ENCODE measurements at regions not wholly inside any gene's neighbourhood (a gene's known extent, or its start where the extent isn't known, plus 50 kb on each side); places are given as distances from the start of the nearest gene placed in this dataset.

DNA sequence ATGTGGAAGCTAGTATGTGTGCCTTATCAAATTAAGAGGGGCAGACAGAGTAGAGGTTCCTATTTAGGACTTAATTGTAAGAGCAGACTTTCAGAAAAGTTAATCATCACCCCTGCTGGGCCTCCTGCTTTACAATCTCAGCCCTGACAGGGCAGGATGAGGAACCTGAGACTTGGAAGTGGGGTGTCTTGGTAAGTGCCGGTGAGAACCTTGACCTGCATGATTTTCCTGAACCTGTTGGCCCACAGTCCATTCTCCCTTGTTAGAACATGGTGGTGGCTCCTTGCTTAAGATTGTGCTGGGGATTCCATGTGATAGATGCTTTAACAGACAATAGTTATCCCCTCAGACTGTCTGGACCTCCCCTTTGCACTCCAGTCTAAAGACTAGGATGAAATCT lies 141.7 kb upstream of the TMEM72 start:
- no peak for DNase-seq (ENCODE audit: low read depth in 3 of 3, low spot score in 1 of 3)

DNA sequence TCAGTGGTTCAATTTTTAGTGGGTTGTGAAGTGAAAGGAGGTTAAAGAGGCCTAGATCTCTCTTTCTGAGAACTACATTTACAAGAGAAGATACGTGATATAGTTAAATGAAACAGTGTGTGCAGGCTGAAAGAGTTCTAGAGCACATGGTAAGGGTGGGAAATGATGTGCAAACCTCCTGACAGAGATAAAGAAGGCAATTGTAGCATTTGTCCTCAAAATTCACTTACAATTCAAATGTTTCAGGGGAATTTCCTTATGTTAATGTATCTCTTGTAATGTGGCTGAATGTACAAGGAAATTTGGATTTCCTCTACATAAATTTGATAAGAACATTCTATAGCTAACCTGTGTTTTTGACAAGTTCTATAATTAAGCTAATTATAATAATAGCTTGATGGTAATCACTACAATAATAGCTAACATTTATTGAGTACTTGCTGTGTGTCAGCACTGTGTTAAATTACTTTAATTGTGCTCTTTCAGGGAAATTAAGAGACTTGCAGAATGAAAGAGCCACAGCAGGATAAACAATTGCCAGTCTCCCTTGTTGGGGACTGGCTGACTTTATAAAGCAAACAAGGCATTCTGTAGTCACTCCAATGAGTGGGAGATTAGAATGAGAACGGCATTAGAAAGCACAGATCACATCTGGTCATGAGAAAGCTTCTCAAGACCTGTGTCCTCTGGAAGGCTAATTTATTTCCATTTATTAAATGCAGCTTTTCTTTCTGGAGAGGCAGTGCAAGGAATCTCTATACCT lies 139.7 kb upstream of the TMEM72 start:
- DNase-seq (ENCODE audit: low read depth in 3 of 3, low spot score in 1 of 3): no peak

DNA sequence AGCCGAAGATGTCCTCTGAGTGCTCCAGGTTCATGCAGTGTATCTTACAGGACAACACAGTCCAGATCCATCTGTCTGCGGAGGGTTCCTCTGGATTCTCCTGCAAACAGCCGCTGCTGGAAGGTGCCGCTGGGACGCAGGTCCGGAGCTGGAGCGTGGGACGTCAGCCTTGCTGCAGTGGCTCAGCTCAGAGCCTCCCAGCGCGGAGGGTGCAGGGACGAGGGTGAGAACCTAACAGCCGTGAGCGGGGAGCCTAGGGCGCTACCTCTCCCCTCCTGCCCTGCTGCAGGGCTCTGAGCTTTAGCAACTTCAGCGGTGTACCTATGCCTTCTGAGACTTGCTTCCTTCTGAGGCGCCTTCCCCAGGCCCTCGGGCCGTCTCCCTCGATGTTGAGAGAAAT lies 137.6 kb upstream of the TMEM72 start:
- no peak for DNase-seq (ENCODE audit: low read depth in 3 of 3, low spot score in 1 of 3)

DNA sequence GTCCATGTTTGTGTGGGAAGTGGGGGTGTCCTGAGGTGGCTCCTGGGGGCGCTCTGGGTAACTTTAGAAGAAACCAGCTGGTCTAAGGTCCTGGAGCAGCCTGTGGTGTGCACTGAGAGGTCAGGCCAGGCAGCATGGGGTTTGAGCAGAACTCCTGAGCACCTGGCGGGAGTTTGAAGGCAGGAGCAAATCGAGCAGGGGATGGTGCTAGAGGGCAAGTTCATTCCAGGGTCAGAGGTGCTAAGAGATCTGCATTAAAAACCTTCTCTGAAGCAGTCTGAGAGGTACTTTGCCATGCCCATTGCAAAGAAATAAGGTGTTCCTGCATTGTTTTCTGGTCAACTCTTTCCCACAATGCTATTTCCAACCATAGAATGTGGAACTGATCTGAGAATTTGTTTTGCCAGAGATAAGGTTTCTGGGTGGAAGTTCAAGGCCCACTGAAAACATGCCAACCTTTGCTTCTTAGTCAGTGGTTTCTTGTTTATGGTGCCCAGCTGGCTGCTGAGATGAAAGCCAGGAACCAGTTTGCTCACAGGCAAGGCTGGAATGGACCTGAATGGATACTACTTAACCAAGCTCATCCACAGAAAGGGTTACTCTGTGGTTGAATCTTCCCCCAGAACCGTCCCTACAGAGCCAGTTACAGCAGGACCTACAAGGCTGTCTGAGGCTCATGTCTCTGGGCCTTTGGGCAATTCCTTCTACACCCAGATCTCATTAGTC lies 136.3 kb upstream of the TMEM72 start:
- DNase-seq (ENCODE audit: low read depth in 3 of 3, low spot score in 1 of 3): no peak

DNA sequence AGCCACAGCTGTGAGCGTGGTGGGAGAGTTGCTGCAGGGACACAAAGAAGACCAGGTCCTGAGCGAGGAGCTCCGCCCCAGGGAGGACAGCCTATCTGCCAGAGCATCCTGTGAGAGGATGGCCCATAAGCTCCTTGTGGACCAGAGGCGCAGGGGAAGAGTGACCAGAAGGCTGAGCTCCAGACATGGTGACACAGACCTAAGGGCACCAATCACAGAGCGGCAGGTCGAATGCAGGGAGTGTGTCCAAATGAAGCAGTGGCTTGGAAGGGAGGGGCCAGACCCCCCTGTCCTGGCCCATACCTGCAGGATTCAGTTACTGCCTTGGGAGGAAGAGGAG lies 135.8 kb upstream of the TMEM72 start:
- DNase-seq (ENCODE audit: low read depth in 3 of 3, low spot score in 1 of 3): no peak

DNA sequence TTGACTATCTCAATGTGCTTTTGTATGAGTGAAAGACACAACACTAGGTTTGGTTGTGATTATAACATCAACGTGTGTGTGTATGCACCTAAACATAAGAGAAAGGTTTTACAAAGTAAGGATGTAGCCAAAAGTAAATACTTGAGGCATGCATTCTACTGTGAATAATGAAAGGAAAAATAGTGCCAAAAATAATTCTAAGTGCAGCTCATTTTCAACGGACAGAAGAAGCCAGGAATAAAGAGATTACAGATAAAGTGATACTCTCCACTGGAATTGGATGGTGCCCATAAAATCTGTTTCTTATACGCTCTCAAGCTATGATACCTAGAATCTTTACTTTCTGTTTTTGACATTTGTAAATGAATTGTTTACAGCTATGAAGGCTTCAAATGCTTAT lies 135.0 kb upstream of the TMEM72 start:
- DNase-seq (ENCODE audit: low read depth in 3 of 3, low spot score in 1 of 3): no peak

DNA sequence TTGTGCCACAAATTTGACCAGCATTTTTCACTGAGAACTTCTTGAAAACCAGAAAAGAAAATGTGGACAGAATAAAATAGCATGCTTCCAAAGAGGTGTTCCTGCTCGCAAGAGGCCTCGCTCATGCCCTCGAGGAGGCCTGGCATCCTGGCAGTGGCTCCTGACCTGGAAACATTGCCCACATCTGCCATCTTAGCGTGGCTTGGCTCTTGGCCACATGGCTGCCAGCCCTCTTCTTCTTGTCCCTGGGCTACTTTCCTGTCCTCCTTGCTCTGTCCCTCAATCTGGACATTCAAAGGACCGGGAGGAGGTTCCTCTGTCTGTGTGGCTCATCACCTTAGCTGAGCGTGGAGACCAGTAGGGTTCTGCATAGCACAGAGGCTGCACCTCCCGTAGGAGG lies 131.6 kb upstream of the TMEM72 start:
- no peak for DNase-seq (ENCODE audit: low read depth in 3 of 3, low spot score in 1 of 3)

DNA sequence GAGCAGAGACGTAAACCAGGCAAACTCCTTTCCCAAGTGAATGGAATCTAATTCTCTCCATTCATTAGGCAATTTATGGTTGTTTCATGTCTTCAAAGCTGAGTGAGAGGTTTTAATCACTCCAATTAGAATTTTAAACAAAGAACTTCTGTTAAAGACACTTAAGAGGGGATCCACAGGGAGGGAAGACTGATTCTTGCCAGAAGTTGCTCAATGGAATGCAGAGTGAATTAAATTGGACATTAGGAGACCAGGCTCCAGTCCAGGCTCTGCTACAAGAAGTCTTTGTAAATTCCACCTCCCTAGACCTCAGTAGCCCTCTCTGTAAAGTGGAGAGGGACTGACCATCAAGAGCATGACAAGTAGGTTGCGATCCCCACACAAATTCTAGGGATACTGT lies 130.7 kb upstream of the TMEM72 start:
- DNase-seq (ENCODE audit: low read depth in 3 of 3, low spot score in 1 of 3): no peak

DNA sequence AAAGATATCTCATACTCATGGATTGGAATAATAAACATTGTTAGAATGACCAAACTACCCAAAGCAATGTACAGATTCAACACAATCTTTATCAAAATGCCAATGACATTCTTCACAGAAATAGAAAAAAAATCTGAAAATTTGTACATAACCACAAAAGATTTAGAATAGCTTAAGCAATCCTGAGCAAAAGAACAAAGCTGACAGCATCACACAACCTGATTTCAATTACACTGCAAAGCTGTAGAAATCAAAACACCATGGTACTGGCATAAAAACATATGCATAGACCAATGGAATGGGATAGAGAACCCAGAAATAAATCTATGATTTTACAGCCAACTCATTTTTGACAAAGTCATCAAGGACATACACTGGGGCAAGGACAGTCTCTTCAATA lies 130.0 kb upstream of the TMEM72 start:
- DNase-seq (ENCODE audit: low read depth in 3 of 3, low spot score in 1 of 3): no peak

DNA sequence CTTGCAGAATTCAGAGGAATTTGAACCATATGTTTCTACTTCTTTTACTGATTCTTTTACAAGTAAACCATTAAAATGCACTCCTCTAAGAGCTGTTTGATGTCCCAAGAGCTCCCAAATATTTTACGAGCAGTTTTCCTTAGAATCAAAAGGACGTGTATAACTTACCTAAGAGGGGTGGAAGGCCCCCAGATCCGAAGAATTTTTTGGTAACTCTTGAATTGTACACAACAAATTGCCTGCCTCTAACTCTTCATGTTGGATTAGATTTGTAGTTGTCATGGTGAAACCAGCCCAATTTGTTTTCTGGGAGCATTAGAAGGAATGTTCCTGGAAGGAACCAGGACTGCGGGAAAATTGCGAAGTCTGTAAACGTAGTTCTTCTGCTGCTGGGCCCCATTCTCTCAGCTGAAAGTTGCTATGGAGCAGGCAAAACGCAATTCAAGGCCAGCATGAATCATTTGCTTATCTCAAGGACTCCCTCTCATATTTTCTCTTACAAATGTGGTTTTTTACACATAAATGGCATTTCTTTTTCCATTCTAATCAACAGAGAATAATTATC lies 124.8 kb upstream of the TMEM72 start:
- DNase-seq (ENCODE audit: low read depth in 3 of 3, low spot score in 1 of 3): no peak

DNA sequence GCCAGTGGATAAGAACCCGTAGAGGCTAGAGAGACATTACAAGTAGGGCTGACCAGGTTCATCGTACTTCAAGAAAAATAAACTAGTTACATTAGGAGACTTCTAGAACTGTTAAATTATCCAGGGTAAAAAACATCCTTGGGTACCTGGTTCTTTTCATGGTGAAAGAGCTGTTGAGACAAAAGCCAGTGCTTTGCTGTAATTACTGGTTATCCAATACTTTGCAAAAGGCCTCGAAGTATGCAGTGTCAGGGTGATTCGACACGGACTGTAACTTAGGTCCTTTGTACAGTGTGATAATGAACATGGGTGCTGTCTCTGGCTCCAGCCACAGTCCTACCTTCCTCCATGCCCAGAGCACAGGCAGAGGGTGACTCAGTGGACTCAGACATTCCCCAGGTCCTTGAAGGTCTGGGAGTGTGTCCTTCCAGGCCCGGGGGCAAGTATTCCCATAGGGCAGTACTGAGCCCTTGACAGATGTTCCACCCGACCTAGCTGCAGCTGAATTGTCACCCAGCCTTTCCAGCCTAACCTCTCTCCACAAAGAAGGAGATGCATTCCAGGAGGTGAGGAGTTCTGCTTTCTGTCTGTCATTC lies 123.6 kb upstream of the TMEM72 start:
- DNase-seq (ENCODE audit: low read depth in 3 of 3, low spot score in 1 of 3): no peak

DNA sequence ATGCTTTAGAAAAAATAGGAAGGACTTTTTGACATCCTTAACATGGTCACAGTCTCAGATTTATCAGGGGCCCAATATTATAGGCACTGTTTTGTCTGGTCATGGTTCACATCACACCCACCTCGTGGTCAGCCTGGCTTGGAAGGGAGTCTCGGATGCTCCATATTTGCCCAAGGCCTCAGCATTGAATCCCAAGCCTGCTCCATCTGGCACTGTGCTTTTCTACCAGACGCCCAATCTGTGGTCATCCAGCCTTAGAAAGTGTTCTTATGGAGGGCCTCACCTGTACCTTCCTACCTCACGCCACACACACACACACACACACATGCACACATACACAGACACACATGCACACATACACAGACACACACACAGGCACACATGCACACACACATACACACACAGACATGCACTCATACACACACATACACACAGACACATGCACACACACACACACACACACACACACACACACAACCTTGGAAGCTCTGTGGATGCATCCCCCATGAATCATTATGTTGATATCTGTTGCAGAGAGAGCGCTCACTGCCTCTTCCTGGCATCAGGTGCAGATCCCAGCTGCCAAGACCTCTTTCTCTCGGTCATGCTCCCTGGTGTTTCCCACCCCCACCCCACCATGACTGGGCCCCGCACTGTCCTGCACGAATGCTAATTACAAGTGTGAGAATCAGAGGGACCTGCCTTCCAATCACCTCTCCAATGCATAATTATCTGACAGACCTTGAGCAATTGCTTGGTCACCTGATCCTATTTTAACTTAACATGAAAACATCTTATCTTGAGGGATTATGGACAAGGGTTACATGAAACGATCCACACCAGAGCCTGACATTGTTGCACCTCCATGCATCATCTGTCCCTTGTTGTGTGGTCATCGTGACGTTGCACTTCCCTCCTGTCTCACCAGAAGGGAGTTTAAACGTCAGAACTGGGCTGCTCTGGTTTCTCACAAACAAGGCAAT lies 122.7 kb upstream of the TMEM72 start:
- no peak for DNase-seq (ENCODE audit: low read depth in 3 of 3, low spot score in 1 of 3)

DNA sequence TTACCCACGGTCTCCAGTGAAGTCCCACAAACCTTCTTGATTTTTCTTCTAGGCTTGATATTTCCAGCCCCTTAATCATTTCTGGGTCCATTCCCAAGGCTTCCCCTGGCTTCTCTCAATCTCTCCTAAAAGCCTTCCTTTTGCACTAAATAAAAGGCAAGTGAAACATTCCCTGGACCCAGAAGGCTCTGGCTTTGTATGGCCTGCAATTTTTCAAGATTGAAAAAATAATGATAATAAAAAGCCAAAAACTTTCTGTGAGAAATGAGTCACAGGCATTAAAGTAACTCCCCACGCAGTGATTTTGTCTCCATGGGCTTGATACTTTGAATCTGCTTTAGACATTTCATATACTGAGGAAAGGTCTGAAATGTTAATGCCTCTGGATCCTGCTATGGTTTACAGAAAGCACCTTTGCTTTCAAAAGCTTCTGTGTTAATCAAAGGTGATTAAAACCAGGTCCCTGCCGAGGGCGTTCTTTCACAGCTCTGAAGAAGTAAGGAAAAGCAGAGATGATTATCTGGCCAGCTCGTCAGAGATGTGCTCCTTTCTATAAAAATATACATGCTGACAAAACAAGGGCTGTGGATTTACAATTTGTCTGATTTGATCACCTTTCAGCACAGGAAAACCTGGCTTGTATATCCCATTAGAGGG lies 118.9 kb upstream of the TMEM72 start:
- DNase-seq (ENCODE audit: low read depth in 3 of 3, low spot score in 1 of 3): no peak

DNA sequence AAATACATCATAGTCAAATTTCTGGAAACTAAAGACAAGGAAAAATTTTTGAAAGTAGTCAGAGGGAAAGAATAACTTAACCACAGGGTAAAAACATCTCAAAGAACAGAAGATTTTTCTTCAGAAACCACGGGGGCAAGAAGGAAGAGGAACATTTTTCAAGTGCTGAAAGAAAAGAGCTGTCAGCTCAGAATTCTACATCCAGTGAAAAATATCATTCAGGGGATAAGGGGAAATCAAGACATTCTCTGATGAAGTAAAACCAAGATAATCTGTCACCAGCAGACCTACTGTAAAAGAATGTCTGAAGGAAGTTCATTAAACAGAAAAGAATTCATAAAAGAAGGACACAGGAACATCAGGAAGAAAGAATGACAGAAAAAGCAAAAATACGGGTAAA lies 111.2 kb upstream of the TMEM72 start:
- no peak for DNase-seq (ENCODE audit: low read depth in 3 of 3, low spot score in 1 of 3)

DNA sequence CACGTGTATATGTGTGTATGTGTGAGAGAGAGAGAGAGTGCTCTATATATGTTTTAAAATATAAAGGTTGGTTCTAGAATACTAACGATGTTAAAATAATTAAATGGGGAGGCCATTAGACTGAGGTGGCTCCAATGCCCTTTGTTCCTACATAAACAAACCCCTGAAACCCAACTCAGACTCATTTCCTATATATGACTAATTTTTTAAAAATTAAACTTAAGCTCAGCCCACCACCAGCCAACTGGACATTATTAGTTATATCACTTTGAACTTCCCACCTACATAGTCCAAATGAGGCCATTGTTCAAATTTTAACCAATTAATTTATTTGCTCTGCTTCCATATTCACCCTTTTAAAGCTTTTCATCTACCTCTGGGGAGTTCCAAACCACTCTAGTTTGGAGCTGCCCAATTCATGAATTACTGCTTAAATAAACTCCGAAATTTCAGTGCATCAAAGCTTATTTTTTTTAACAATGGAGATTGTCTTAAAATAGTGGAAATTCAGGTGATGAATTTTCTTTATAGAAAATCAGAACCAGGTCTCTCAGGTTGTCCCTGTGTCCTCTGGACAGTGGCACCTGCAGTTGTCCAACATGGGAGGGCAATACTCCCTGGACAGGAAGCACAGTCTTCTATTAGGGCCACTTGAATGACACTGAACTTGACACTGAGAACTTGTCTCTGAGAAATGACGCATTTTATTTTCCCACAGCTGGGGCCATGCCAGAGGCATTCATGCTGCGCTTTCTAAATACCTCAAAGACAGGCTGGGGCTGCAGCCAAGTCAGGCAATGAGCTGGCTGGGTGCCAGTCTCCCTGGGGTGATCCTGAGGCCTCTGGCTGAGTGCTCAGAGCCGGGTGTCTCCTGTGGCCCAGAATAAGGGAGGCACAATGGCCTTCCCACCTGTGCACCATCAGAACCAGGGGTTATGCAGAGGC lies 109.5 kb upstream of the TMEM72 start:
- no peak for DNase-seq (ENCODE audit: low read depth in 3 of 3, low spot score in 1 of 3)

DNA sequence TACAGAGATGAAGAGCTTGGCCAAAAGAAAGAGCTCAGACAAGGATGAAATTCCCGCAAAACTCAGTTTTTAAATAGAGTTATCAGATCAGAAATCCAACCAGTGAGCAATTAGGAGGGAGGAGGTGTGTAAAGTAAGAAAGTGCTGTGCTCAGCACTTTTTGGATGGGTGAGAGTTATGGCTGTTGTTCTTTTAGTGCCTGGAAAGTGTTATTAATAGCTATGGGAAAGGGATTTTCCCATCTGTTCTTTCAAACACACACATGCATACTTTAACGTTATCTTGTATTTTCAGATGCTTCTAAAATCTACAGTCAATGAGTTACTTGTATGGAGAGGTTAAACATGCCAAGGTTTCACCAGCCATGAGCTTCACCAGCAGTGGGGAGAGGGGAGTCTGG lies 107.3 kb upstream of the TMEM72 start:
- no peak for DNase-seq (ENCODE audit: low read depth in 3 of 3, low spot score in 1 of 3)

DNA sequence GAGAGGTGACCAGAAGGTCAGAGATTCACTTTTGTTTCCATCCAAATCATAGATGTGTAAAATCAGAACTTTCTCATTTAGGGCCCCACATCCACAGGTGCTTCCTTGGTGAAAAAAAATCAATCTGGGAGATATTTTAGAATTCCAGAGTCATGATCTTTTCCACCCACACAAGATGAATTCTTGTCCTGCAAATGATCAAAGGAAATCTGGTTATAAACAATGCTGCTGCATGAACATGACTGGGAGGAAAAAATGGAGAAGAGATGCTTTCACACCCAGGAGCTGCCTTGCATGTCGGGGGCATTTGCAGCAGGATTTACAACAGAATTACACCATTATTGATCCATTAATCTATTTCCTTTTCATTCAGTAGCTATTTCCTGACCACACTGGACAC lies 106.5 kb upstream of the TMEM72 start:
- no peak for DNase-seq (ENCODE audit: low read depth in 3 of 3, low spot score in 1 of 3)

DNA sequence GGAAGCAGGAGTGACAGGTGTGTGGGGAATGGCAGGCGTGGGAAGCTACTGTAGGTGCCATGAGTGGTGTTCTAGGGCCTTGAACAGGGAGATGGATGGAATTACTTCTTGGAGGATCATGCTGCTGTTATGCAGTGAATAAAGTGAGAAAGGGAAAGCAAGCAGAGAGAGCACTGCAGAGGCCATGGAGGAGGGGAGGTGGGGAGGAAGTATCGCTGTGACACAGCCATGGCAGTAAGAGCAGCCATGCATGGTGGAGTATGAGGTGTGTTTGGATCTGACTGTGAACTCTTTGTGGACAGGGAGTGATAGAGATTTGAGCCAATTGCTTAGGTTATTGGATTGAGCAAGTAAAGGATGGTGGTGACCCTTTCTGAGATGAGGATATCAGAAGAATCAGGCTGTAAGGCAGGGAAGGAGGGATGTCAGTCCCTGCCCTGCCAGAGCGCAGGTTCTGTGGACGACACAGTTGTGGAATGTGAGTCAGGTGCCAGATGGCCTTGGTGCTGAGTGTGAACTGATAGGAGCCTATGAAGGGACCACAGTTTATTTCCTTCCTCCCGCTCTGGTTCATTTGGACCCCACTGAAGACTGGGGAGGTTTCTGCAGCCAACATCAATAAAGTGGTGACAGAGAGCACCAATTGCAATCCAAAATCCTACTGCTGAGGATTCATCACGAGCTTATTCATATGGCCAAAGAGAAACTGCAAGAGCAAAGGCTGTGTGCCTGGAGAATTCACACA lies 105.5 kb upstream of the TMEM72 start:
- no peak for DNase-seq (ENCODE audit: low read depth in 3 of 3, low spot score in 1 of 3)

DNA sequence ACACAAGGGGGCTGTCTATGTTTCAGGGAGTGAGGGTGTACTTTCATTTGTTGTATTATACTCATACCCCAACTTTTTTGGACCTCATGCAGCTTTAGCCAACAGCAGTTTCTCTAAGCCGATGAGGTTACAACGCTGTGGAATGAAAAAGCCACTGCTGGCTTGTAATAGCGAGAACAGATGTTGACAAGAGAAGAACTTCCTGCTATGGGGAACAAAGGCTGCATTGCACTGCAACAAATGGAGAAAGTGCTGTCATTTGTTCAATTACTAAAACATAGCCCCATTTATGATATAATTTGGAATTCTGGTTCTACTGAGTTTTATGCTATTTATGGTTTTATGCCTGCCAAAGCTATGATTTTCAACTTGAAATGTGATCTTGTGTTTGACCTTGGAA lies 104.2 kb upstream of the TMEM72 start:
- DNase-seq (ENCODE audit: low read depth in 3 of 3, low spot score in 1 of 3): no peak
